Keratinocyte (primary cell): ENCODE measurements at regions not wholly inside any gene's neighbourhood (a gene's known extent, or its start where the extent isn't known, plus 50 kb on each side); places are given as distances from the start of the nearest gene placed in this dataset.

Experiments used
- CTCF ChIP-seq, 3 experiments: IDR thresholded peaks in 1 of 3; conservative IDR thresholded peaks in 1 of 3; optimal IDR thresholded peaks in 1 of 3; 2 replicates in 2 of 3; 3 replicates in 1 of 3; pipeline versions ENCODE3 to v1.5.1; 2011; ENCODE audit warnings: low read length in 3 of 3, mild to moderate bottlenecking in 3 of 3, moderate library complexity in 2 of 3, control low read depth in 1 of 3, inconsistent platforms in 1 of 3; ENCODE audit not compliant: insufficient read depth in 2 of 3; ENCODE audit errors: extremely low read depth in 1 of 3
- EZH2 ChIP-seq: IDR thresholded peaks from one replicate; pipeline ENCODE4 v1.6.1; 2012; ENCODE audit warnings: inconsistent platforms, mild to moderate bottlenecking, low read length, moderate library complexity

GRCh38 chr11:128181088-128181480 lies 406.3 kb downstream of the ETS1 start:
- TF ChIP-seq EZH2 (no peak), CTCF (optimal IDR thresholded peaks at IDR 0.05 in 1 of 3, IDR thresholded peaks at IDR 0.05 in 1 of 3, conservative IDR thresholded peaks at IDR 0.05 in 1 of 3; ENCODE audit: extremely low read depth in 1 of 3, insufficient read depth in 2 of 3, low read length in 3 of 3) (no peak)
